ENCODE measurements at regions not wholly inside any gene's neighbourhood (a gene's known extent, or its start where the extent isn't known, plus 50 kb on each side); places are given as distances from the start of the nearest gene placed in this dataset.
"Not testable (repeated sequence)": the region's sequence is repeated elsewhere in the genome, so short reads cannot be mapped to it uniquely, and the experiment has no call there.

DNA sequence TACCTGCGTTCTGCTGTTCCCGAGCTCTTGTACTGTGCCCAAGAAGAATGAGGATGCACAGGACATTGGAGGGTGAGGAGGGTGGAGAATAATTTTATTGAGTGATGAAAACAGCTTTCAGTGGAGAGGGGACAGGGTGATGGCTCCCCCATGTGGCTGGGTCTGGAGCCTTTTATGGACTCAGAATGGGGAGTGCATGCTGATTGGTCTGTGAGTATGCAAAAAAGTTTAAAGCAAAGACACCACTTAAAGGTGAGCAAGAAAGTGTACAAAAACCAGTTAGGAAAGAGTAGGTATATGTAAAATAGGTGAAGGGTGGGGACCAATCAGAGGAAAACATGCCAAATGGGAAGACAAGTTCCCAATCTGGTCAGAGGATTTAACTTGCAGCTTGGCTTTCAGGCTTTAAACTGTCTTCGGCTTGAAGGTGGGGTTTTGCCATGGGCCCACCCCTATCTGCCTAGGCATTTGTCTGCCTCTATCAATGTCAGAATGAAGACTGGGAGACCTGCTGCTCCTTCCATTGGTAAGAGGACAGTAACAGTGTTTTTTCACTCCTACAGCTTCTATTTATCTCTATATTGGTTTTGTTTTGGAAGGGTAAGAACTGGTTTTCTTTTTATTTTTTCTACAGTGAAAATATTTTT lies 118.0 kb upstream of the RAI14 start:
- peak; percentile 54 to 64 for DNase-seq

DNA sequence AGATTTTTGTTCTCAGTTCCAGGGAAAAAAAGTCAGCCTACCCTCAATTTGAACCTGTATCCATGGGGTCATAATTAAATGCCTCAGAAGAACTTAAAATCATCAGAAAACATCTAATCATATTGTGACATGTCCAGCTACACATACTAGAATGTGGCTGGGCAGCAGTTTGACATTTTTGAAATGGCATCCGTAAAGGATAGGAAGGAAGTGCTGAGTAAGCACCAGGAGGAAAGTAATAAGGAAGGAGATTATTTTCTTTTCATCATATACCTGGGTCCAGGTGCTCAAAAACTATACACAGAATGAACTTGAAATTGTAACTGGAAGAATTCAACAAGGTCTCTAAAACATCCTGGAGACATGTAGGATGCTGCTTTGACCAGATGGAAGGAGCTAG lies 116.9 kb upstream of the RAI14 start:
- DNase-seq: no peak

DNA sequence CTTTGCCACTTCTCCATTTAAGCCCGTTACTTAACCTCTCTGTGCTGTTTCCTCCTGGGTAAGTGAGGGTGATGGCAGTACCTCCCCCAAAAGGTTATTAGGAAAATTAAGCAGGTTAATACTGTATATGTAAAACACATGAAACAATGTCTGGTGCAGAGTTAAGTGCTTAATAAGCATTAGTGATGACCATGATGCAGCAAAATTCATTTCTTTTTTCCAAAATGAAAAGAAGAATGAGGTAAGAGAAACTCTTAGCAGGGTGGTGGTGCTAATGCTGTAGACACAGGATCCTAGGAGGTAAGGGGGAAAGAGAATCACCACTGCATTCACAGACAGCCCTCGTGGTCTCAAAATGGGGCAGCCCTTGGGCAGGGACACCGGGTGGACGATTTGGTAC lies 115.1 kb upstream of the RAI14 start:
- DNase-seq: no peak

DNA sequence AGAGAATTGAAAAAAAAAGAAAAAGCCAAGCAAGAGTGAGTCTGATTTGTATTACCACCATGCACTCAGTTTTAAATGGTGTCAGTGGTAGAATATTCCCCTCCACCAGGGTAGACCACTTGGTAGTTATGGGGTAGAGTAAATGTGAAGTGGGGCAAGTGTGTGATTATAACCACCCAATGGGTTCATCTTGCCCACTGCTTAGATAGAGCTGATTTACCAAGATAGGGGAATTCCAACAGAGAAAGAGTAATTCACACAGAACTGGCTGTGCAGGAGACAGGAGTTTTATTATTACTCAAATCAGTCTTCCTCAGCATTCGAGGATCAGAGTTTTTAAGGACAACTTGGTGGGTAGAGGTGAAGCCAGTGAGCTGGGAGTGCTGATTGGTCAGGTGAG lies 113.3 kb upstream of the RAI14 start:
- no peak for DNase-seq

DNA sequence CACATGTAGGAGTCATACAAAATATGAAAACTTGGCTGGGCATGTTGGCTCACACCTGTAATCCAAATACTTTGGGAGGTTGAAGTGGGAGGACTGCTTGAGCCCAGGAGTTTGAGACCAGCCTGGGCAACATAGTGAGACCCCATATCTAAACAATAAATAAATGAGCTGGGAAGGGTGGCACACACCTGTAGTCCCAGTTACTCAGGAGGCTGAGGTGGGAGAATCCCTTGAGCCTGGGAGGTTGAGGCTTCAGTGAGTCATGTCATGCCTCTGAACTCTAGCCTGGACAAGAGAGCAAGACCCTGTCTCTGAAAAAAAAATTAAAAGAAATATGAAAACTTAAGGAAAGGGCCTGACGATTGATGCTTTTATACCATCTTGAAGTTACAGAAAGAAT lies 112.4 kb upstream of the RAI14 start:
- DNase-seq: no peak

DNA sequence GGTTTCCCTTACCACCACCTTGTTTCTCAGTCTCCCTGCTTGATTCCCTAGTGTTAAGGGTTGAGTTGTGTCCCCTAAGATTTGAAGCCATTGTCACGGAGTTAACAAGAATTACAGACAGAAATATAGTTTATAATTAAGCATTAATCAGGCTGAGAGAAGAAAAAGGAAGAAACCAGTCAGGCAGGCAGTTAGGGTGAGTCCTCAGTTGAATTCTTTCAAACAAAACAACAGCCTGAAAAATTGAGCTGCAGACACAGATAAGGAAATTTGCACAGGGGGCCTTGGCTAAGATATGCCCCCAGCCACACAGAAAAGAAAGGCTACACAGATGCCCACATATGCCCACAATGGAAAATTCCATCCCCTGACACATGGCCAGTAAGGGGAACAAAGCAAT lies 111.7 kb upstream of the RAI14 start:
- no peak for DNase-seq

DNA sequence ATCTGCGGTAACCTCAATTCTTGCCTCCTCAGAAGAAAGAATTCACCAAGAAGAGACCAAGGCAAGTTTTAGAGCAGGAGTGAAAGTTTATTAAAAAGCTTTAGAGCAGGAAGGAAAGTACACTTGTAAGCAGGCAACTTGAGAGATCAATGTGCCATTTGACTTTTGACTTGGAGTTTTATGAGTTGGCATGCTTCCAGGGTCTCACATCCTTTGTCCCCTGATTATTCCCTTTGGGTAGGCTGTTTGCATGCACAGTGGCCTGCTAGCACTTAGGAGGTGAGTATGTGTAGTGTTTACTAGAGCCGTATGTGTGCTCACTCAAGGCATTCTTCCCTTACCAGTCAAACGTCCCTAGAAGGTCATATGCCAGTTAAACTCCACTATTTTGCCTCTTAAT lies 111.0 kb upstream of the RAI14 start:
- DNase-seq: no peak

DNA sequence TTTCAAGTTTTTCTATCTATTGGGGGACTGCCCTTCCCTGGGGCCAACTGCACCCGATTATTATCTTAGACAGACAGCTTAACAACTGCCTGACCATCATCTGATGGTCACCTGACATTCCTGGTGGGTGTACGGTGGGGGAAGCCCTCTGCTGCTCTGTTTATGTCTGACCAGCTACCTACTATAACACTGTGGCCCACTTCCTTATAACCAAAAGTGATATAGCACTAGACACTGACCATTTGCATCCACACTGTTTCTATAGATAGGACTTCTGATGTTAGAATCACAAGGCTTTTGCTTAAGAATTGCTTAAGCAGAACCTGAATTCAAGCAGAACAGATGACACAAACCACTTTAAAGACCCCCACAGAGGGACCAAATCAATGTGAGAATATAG lies 110.5 kb upstream of the RAI14 start:
- no peak for DNase-seq

DNA sequence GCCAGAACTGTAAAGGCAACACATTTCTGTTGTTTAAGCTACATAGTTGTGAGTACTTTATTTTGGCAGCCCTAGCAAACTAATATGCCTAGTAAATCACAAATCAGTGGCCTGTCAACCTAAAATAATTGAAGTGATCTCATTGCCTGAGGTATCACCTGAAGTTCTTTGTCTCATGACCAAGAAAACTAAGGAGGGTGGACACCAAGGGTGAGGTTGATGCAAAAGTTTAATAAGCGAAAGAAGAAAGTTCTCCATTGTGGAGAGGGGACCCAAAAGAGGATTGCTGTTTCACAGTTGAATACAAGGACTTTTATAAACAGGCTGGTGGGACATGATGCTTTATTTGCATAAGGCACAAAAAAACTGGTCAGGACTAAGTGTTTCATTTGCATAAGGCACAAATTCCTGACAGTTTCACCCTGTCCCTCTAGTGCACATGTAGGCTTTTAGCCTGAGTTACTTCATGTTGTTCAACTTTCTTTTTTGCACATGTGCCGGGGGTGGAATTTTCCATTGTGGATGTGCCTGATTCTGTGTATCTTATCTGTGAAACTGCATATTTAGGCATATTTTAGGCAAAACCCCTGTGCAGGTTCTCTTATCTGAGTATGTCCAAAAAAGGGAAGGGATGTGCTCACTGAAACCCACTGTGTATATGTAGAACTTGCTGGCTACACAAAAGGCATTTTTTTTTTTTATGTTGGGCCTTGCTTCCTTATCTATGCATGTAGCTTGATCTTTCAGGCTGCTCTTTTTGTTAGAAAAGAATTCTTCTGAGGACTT lies 108.6 kb upstream of the RAI14 start:
- DNase-seq: no peak

DNA sequence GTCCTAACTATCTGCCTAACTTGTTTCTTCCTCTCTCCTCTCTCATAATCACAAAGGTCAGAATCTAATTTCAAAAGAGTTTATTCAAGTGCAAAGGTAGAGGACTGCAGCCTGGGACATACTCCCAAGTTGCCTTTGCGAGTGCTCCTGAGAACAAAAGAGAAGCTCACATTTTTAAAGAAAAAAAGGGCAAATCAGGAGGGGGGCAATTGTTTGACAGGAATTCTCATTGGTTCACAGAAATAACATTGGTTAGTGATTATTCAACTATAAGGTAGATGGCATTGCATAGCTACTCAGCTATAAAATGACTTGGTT lies 108.1 kb upstream of the RAI14 start:
- no peak for DNase-seq

DNA sequence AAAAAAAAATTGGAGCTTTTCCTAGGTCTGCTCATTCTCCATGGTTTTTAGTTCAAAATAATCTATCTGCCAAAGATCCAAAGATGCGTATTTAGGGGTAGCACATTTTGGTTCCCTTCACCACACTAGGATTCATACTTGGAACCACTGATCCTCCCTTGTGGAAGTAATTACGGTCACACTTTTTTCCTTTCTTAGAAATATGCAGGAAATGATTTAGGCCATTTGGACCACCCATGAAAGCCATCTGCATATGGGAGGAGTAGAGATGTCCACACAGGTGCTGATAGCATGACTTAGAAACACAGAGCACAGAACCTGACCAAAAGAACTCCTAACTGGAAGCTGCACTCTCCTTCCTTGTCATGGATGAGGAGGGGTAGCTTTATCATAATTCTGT lies 105.9 kb upstream of the RAI14 start:
- DNase-seq: no peak

DNA sequence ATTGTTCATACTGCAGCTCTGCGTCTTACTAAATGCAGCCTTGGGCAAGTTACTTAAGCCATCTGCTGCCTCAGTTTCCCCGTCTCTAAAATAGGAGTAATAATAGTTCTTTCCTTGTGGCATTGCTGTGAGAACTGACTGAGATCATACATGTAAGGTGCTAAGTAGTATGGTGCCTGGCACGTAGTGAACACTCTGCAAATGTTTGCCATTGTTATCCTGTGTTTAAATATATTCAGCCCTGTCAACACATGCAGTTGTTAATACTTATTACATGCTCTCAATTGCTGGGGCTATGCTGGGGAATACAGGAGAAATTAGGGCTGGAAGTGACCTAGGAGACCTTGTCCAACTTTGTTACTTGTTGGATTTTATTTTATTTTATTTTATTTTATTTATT lies 105.2 kb upstream of the RAI14 start:
- no peak for DNase-seq

DNA sequence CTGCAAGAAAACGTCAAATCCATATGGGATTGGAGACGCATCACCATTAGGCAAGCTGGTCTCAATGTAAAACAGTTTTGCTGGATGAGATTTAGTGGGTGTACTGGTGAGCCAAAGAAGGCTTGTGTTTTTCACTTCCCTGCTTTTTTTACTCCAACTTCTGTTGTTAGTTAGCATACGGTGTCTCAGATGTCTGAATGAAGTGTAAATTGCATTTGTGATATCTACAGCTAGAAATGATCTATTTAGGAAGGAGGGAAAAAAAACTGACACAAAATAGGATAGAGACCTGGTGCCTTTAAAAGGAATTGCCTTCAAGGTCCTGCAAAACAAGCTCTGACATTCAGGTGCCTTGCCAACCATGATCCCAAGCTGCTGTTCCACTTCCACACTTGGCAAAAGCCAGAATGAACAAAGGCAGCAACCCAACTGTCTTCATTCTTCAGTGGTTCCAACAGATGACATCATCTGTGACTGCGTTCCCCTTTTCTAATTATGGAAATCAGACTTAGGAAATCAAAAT lies 104.2 kb upstream of the RAI14 start:
- no peak for DNase-seq

DNA sequence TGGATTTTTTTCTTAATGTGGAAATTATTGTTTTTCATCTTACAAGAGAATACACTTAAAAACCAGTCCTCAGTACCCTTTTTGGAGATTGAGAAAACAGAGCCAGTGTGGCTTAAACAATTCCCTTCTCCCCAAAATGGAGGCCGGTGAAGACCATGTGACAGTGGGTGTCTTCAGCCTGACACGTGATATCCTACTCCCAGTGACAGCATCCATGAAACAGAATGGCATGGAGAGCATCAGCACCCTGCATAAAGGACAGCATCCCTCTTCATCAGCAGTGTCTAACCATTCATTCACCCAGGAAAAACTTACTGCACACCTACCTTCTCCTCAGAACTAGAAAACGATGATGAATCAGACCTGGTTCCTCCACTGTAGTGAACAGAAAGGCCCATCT lies 103.4 kb upstream of the RAI14 start:
- no peak for DNase-seq

DNA sequence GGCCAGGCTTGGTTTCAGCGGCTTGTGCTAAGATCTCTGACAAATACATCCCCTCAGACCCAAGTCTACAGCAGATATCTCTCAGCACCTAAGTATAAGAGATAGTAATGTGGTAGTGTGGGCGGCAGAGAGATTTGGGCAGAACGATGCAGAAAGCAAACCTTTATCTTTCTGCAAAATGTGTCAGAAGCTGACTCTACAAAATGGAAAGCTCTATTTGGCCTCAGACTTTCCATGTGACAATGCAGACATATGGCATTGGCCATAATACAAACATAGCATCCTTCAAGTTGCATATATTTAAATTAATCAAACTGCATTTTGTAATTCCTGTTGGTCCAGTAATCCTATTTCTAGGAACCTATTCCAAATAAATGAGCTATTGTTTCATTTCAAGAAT lies 102.5 kb upstream of the RAI14 start:
- DNase-seq: no peak

DNA sequence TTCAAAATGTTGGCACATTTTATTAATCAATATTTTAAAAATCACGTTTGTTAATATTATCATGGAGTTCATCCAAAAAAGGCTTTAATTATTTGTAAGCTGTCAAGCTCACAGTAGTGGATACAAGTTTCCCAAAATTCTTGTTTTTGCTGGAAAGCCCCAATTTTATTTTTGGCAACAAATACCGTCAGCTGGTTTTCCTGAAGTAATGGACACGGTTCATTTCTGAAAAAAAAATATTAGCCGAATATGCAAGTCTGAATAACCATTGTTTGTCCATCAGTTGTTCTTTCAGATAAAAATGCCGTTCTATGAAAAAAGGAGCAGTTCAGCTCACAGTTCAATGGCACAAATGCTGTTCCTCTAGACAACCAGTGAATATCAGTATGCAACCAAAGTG lies 101.5 kb upstream of the RAI14 start:
- no peak for DNase-seq

DNA sequence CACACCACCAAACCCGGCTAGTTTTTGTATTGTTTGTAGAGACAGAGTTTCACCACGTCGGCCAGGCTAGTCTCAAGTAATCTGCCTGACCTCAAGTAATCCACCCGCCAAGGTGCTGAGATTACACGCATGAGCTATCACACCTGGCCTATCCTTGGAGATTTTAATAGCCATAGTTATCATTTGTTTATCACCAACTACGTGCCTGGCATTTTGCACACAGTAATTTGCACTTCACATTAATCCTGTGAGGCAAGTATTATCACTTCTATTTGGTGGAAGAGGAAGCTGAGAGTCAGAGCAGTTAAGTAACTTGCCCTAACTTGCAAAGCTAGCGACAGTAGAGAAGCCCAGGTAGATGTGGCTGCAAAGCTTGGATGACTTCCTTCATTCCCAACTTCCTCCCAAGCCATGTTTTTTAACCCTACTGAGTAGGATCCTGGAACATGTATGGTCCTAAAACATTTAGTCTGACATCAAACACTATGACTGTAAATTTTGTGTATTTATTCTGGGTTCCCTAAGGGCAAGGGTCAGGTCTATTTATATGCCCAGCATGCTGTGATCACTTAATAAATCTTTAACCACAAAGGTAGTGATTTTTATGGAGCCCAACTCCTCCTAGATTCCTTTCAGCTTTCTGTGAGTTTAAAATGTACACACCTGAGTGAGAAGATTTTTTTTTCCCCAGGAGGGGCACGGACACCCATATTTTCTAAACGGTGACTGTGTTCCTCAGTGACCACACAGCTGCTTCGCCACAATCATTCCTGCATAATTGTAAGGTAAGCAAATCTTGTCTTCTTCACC lies 100.2 kb upstream of the RAI14 start:
- no peak for DNase-seq

DNA sequence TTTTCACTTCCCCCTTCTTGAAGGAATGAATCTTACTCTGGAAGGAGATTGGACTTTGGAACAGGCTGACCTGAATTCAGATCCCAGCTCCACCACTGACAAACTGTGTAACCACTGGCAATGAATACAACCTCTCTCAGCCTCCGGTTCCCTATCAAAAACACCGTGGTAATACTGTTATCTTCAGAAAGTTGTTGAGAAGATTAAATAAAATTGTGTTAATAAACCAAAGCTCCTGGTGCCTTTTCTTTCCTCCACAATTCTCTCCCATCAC lies 99.7 kb upstream of the RAI14 start:
- DNase-seq: no peak

DNA sequence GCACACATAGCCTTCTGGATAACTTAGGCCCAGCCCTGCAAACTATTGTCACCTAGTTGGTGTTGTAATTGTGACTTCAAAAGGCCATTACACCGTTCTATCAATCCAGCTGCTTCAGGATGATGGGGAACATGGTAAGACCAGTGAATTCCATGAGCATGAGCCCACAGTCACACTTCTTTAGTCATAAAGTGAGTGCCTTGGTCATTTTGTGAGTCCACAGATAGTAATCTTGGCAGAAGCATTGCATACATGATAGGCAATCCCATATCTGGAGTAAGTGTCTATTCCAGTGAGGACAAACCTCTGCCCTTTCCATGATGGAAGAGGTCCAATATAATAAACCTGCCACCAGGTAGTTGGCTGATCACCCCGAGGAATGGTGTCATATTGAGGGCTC lies 94.5 kb upstream of the RAI14 start:
- not testable (repeated sequence) for DNase-seq

DNA sequence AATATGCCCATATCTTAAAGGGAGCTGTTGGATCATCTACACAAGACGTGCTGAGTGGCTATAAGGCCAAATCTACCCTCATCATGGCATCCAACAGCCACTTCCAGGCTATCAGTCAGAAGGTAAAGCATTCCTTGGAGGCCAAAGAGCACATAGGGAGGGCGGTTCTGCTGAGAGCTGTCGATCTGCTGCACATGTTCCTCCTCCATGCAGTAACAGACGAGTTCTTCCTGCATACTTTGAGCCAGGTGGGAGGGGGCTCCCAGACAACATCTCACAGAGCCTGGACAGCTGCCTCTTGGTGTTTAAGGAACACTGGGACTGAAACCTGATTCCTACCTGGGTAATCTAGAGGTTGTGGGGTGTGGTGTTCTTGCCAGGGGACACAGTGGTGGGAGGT lies 93.3 kb upstream of the RAI14 start:
- DNase-seq: no peak

DNA sequence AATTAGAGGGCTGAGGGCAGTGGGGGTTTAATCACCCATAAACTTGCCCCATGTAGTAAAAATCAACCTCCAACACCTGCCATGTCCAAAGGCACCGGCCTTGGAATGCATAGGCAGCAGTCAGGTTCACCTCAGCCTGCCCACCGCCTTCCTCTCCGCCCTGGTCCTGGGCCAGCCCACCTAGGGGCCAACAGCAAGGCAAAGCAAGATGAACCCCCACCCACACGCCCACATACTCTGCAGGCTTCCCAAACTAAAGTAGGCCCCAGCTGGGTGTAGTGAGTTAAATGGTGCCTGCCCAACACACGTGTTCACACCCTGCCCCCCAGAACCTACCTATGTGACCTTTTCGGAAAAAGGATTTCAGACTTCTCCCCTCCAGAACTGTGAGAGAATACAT lies 92.9 kb upstream of the RAI14 start:
- no peak for DNase-seq

DNA sequence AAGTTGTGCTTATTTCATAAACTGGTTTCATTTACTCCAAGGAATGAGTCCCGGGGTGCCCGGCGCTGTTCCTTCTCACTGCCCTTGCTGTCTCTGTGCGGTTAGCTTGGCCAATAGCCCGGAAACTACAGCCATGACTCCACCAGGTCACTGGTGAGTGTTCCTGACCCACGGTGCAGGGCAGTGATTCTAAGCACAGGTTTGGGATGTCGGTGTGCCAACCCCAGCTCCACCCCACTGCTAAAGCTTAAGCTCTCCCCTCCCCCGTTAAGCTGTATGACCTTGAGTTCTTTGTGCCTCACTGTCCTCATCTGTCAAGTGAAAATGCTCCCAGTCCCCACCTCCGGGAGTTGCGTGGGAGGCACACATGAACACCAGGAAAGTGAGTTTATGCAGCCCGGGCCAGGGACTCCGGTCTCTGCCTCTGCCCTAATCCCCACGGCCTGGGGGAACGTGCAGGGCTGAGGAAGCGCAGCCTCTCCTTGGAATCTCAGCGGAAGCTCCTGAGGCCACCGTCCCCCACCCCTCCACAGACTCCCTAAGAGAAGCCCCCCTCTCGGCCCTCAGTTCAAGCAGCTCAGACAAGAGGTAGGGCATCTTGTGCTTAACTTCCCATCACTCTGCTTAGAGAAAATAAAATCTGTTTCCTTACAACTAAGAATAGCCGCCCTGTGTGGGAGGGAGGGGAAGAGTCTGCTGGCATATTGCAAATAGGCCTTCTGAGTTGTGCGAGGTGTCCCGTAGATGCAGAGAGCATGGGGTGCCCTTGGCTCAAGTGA lies 92.0 kb upstream of the RAI14 start:
- no peak for DNase-seq

DNA sequence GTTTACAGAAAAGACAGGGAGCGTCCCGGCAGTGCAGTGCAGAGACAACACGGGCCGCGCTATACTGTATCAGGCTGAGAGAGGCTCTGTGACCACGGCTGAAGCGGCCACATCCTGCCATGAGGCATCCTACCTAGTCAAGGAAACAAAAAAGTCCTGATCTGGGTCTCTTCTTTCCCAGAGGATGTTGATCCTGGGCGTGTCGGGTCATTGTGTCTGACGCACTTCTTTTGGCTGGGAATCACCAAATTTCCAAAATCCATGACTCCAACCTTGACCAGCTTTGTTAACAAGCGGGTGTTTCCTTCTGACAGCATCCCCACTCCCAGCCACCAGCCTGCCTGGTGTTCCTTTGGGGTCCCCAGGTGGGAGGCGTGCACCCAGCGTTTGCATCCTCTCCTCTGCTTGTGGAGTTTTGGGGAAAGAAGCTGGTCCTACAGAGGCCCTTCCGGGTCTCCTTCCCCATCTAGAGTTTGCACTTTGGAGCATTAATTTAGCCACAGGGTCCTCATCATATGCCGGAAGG lies 91.4 kb upstream of the RAI14 start:
- DNase-seq: no peak
